ENCODE measurements at regions not wholly inside any gene's neighbourhood (a gene's known extent, or its start where the extent isn't known, plus 50 kb on each side); places are given as distances from the start of the nearest gene placed in this dataset.

DNA sequence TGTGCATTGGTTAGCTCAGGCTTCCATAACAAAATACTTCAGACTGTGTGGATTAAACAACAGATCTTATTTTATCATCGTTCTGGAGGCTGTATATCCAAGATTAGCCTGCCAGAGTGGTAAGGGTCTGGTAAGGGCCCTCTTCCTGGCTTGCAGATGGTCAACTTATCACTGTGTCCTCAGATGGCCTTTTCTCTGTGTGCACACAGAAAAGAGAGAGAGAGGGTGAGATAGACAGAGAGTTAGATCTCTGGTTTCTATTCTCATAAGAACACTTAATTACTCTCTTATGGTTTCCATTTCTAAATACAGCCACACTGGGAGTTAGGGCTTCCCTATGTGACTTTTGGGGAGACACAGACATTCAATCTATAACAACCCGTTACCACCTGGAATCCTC, 1003.5 kb downstream of the TSN start:
- DNase-seq (ENCODE audit: low read depth): no peak
- H3K4me3 ChIP-seq (ENCODE audit: low read depth, low read length): no peak overlapping the region
- TF ChIP-seq, protein P1, sequence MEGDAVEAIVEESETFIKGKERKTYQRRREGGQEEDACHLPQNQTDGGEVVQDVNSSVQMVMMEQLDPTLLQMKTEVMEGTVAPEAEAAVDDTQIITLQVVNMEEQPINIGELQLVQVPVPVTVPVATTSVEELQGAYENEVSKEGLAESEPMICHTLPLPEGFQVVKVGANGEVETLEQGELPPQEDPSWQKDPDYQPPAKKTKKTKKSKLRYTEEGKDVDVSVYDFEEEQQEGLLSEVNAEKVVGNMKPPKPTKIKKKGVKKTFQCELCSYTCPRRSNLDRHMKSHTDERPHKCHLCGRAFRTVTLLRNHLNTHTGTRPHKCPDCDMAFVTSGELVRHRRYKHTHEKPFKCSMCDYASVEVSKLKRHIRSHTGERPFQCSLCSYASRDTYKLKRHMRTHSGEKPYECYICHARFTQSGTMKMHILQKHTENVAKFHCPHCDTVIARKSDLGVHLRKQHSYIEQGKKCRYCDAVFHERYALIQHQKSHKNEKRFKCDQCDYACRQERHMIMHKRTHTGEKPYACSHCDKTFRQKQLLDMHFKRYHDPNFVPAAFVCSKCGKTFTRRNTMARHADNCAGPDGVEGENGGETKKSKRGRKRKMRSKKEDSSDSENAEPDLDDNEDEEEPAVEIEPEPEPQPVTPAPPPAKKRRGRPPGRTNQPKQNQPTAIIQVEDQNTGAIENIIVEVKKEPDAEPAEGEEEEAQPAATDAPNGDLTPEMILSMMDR (IDR thresholded peaks at IDR 0.05; ENCODE audit: control insufficient read depth, extremely low read depth, insufficient read depth): no peak

- TF ChIP-seq, protein P1 (IDR thresholded peaks at IDR 0.05; ENCODE audit: control insufficient read depth, extremely low read depth, insufficient read depth): no peak
- no peak for DNase-seq (ENCODE audit: low read depth)
- H3K4me3 ChIP-seq (ENCODE audit: low read depth, low read length): no peak overlapping the region
Observed at GRCh38 chr2:122764014-122764413, 1008.6 kb downstream of the TSN start.

GRCh38 chr2:122780251-122780650, 1024.8 kb downstream of the TSN start:
- no peak overlapping the region for H3K4me3 ChIP-seq (ENCODE audit: low read depth, low read length)
- no peak for DNase-seq (ENCODE audit: low read depth)
- TF ChIP-seq, protein P1 (IDR thresholded peaks at IDR 0.05; ENCODE audit: control insufficient read depth, extremely low read depth, insufficient read depth): no peak

DNA sequence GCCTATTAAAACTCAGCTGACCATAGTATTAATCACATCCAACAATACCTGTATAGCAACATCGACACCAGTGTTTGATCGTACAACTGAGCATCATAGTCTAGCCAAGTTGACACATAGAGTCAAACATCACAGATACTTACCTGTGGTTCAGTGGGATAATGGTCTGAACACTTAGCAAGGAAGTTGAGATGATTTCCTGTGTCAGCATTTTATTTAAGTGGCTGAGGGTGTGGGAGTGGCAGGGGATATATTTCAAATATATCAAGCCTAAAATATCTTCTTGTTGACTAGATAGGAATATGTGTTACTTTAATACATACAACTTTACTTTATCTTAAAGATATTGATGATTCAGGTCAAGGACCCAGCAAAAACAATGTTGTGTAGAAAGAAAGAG, 1038.6 kb downstream of the TSN start:
- TF ChIP-seq, protein P1 (IDR thresholded peaks at IDR 0.05; ENCODE audit: control insufficient read depth, extremely low read depth, insufficient read depth): no peak
- no peak overlapping the region for H3K4me3 ChIP-seq (ENCODE audit: low read depth, low read length)
- DNase-seq (ENCODE audit: low read depth): no peak

DNA sequence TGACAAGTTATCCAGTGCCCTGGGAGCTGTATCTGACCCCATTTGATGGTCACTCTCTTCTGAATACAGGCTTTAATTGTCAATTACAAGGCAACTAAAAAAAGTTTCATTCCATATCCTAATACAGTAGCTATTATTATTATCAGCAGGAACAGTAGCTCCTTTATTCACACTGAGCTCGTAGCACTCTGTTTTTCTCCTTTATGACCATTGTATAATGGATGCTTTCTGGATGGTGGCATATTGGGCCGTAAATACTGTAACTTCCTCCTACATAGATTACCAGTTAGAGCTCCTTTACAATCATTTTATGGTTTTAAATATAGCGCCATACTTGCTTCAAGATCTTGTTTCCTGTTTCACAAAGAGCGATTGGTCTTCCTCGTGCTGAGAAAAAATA, 1040.3 kb downstream of the TSN start:
- H3K4me3 ChIP-seq (ENCODE audit: low read depth, low read length): no peak overlapping the region
- TF ChIP-seq, protein P1 (IDR thresholded peaks at IDR 0.05; ENCODE audit: control insufficient read depth, extremely low read depth, insufficient read depth): no peak
- no peak for DNase-seq (ENCODE audit: low read depth)

DNA sequence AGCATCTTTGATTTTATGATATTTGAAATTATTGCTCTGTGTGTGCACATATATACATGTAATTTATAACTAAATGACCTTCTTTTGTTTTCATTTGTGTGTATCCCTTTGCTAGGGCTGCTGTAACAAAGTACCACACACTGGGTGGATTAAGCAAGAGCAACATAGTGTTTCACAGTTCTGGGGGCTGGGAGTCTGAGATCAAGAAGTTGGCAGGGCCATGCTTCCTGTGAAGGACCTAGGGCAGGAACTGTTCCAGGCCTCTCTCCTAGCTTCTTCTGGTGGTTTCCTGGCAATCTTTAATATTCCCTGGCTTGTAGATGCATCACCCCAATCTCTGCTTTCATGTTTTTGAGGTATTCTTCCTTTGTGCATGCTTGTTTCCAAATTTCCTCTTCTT, 1043.9 kb downstream of the TSN start:
- no peak for DNase-seq (ENCODE audit: low read depth)
- TF ChIP-seq, protein P1 (IDR thresholded peaks at IDR 0.05; ENCODE audit: control insufficient read depth, extremely low read depth, insufficient read depth): no peak
- no peak overlapping the region for H3K4me3 ChIP-seq (ENCODE audit: low read depth, low read length)

- no peak for DNase-seq (ENCODE audit: low read depth)
- H3K4me3 ChIP-seq (ENCODE audit: low read depth, low read length): no peak overlapping the region
- TF ChIP-seq, protein P1 (IDR thresholded peaks at IDR 0.05; ENCODE audit: control insufficient read depth, extremely low read depth, insufficient read depth): no peak
Observed at GRCh38 chr2:122800781-122801180, 1045.3 kb downstream of the TSN start.

Measured in LNCaP clone FGC (cell line).